DND-41 (cell line): ENCODE measurements at regions not wholly inside any gene's neighbourhood (a gene's known extent, or its start where the extent isn't known, plus 50 kb on each side); places are given as distances from the start of the nearest gene placed in this dataset.

Experiments used
- CTCF ChIP-seq: IDR thresholded peaks from 2 replicates; pipeline ENCODE4 v1.5.1; 2012; ENCODE audit warnings: borderline replicate concordance, low read length, moderate library complexity, mild to moderate bottlenecking; ENCODE audit not compliant: poor library complexity, severe bottlenecking; ENCODE audit errors: extremely low read depth
- EZH2 ChIP-seq: IDR thresholded peaks from 3 replicates; pipeline ENCODE4 v1.6.1; 2012; ENCODE audit warnings: borderline replicate concordance, low read depth, mild to moderate bottlenecking, moderate library complexity, low read length, inconsistent platforms; ENCODE audit not compliant: severe bottlenecking

GRCh38 chr6:4382362-4382853, 247.0 kb upstream of the ECI2 start:
- TF ChIP-seq CTCF: no peak
- no peak for TF ChIP-seq EZH2
